Liver (tissue), 3 donors: ENCODE measurements at regions not wholly inside any gene's neighbourhood (a gene's known extent, or its start where the extent isn't known, plus 50 kb on each side); places are given as distances from the start of the nearest gene placed in this dataset.

ENCODE experiments used
- CTCF ChIP-seq: fragments of 150-350 bp; IDR thresholded peaks from 2 replicates; pipeline ENCODE4 v1.5.1; 2017; ENCODE audit warnings: improper control_type of control experiment, low read depth, low read length; ENCODE audit not compliant: missing input control
- EGR1 ChIP-seq, 2 donors: IDR thresholded peaks; 2 replicates each; pipeline ENCODE4 v1.6.1; 2016 to 2018; ENCODE audit warnings: antibody characterized with exemption in 2 of 2, low read depth in 2 of 2
- FOXA1 ChIP-seq: IDR thresholded peaks from 2 replicates; pipeline ENCODE4 v1.6.1; 2016; ENCODE audit warnings: antibody characterized with exemption
- GABPA ChIP-seq, 2 donors: IDR thresholded peaks in 1 of 2; conservative IDR thresholded peaks in 1 of 2; 2 replicates each; pipeline ENCODE4 v1.6.1; 2016; ENCODE audit warnings: antibody characterized with exemption in 2 of 2, mild to moderate bottlenecking in 1 of 2, moderate library complexity in 1 of 2
- TAF1 ChIP-seq: conservative IDR thresholded peaks from 2 replicates; pipeline ENCODE4 v1.6.1; 2016; ENCODE audit warnings: antibody characterized with exemption, mild to moderate bottlenecking
- YY1 ChIP-seq: IDR thresholded peaks from 2 replicates; pipeline ENCODE4 v1.6.1; 2016; ENCODE audit warnings: antibody characterized with exemption, mild to moderate bottlenecking
- TF ChIP-seq, protein P1 (sequence below): IDR thresholded peaks from 2 replicates; pipeline ENCODE4 v1.6.1; 2016; ENCODE audit warnings: antibody characterized with exemption
- TF ChIP-seq, protein P2 (sequence below): IDR thresholded peaks from 2 replicates; pipeline ENCODE4 v1.6.1; 2016; ENCODE audit warnings: antibody characterized with exemption
- donor health status: healthy.
- donor health status: healthy.

DNA sequence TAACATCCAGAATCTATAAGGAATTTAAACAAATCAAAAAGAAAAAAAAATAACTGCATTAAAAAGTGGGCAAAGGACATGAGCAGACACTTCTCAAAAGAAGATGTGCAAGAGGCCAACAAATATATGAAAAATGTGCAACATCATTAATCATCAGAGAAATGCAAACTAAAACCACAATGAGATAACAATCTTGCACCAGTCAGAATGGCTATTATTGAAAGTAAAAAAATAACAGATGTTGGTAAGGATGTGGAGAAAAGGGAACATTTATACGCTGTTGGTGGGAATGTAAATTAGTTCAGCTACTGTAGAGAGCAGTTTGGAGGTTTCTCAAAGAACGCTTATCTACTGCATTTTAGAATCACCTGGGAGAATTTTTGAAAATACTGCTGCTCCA lies 186.1 kb downstream of the OTOL1 start:
- TF ChIP-seq FOXA1 = no peak
- TF ChIP-seq CTCF = no peak
- TF ChIP-seq, protein P1, sequence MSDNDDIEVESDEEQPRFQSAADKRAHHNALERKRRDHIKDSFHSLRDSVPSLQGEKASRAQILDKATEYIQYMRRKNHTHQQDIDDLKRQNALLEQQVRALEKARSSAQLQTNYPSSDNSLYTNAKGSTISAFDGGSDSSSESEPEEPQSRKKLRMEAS = no peak
- TF ChIP-seq EGR1 (IDR thresholded peaks at IDR 0.05; ENCODE audit: low read depth in 2 of 2) = no peak
- TF ChIP-seq, protein P2, sequence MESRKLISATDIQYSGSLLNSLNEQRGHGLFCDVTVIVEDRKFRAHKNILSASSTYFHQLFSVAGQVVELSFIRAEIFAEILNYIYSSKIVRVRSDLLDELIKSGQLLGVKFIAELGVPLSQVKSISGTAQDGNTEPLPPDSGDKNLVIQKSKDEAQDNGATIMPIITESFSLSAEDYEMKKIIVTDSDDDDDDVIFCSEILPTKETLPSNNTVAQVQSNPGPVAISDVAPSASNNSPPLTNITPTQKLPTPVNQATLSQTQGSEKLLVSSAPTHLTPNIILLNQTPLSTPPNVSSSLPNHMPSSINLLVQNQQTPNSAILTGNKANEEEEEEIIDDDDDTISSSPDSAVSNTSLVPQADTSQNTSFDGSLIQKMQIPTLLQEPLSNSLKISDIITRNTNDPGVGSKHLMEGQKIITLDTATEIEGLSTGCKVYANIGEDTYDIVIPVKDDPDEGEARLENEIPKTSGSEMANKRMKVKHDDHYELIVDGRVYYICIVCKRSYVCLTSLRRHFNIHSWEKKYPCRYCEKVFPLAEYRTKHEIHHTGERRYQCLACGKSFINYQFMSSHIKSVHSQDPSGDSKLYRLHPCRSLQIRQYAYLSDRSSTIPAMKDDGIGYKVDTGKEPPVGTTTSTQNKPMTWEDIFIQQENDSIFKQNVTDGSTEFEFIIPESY = no peak
- TF ChIP-seq GABPA (IDR thresholded peaks at IDR 0.05 in 1 of 2, conservative IDR thresholded peaks at IDR 0.05 in 1 of 2) = no peak
- no peak for TF ChIP-seq YY1
- TF ChIP-seq TAF1 = no peak
